NT2/D1 (cell line): ENCODE measurements at regions not wholly inside any gene's neighbourhood (a gene's known extent, or its start where the extent isn't known, plus 50 kb on each side); places are given as distances from the start of the nearest gene placed in this dataset.

ENCODE experiments used
- SUZ12 ChIP-seq: IDR thresholded peaks from 2 replicates; pipeline ENCODE4 v1.6.1; 2011; ENCODE audit not compliant: insufficient read length, insufficient read depth; ENCODE audit errors: extremely low read depth
- YY1 ChIP-seq: IDR thresholded peaks from 2 replicates; pipeline ENCODE4 v1.6.1; 2011; ENCODE audit not compliant: insufficient read length, insufficient read depth
- ZNF274 ChIP-seq: IDR thresholded peaks from 2 replicates; pipeline ENCODE4 v1.6.1; 2011; ENCODE audit warnings: mild to moderate bottlenecking, low read depth, low read length

GRCh38 chr6:23267651-23268050, 698.3 kb downstream of the HDGFL1 start:
- TF ChIP-seq YY1 (no peak), ZNF274 (no peak), SUZ12 (no peak)
